Neural progenitor cell (in vitro differentiated cells): ENCODE measurements at regions not wholly inside any gene's neighbourhood (a gene's known extent, or its start where the extent isn't known, plus 50 kb on each side); places are given as distances from the start of the nearest gene placed in this dataset.

Experiments used
- DNase-seq: peaks from one replicate; pipeline ENCODE4 v3.0.0-alpha.2; 2016; ENCODE audit warnings: low spot score
- H2AFZ ChIP-seq: fragments of 200-600 bp; sonication (generic); replicated peaks from 2 replicates; pipeline ENCODE4 v1.6.1; 2016; ENCODE audit warnings: antibody characterized with exemption
- H3F3A ChIP-seq: fragments of 200-600 bp; sonication (generic); 2 replicates; pipeline ENCODE4 v1.6.1; 2016; ENCODE audit warnings: antibody characterized with exemption, low read depth
- H3K27ac ChIP-seq: fragments of 200-600 bp; sonication (generic); 2 replicates; pipeline ENCODE4 v1.5.1; 2016; ENCODE audit warnings: mild to moderate bottlenecking
- H3K27me3 ChIP-seq: fragments of 200-600 bp; sonication (generic); 2 replicates; pipeline ENCODE4 v1.6.1; 2016; ENCODE audit warnings: mild to moderate bottlenecking, moderate library complexity
- H3K36me3 ChIP-seq: fragments of 200-600 bp; sonication (generic); 2 replicates; pipeline ENCODE4 v1.5.1; 2016
- H3K4me1 ChIP-seq: fragments of 200-600 bp; sonication (generic); 2 replicates; pipeline ENCODE4 v1.6.1; 2016; ENCODE audit warnings: mixed run types
- H3K4me2 ChIP-seq: fragments of 200-600 bp; sonication (generic); 2 replicates; pipeline ENCODE4 v1.6.1; 2016
- H3K4me3 ChIP-seq: fragments of 200-600 bp; sonication (generic); 2 replicates; pipeline ENCODE4 v1.5.1; 2016
- H3K79me2 ChIP-seq: fragments of 200-600 bp; sonication (generic); 2 replicates; pipeline ENCODE4 v1.6.1; 2016; ENCODE audit warnings: low read depth
- H3K9ac ChIP-seq: fragments of 200-600 bp; sonication (generic); 2 replicates; pipeline ENCODE4 v1.6.1; 2016
- H3K9me3 ChIP-seq: fragments of 200-600 bp; sonication (generic); 2 replicates; pipeline ENCODE4 v1.5.1; 2016; ENCODE audit warnings: low read depth
- H4K20me1 ChIP-seq: fragments of 200-600 bp; sonication (generic); 2 replicates; pipeline ENCODE4 v1.6.1; 2016; ENCODE audit warnings: low read depth
- H3K27ac Mint-ChIP-seq: 3 replicates; pipeline ENCODE4 v1.8.0; 2021; ENCODE audit warnings: mixed read lengths
- H3K27me3 Mint-ChIP-seq: 2 replicates; pipeline ENCODE4 v1.8.0; 2022; ENCODE audit warnings: low read depth, mild to moderate bottlenecking, inconsistent platforms, moderate library complexity, mixed read lengths; ENCODE audit not compliant: insufficient read depth
- H3K36me3 Mint-ChIP-seq: 3 replicates; pipeline ENCODE4 v1.8.0; 2021; ENCODE audit warnings: mixed read lengths
- H3K4me1 Mint-ChIP-seq: 3 replicates; pipeline ENCODE4 v1.8.0; 2021; ENCODE audit warnings: mixed read lengths
- H3K4me3 Mint-ChIP-seq: 3 replicates; pipeline ENCODE4 v1.8.0; 2021; ENCODE audit warnings: mild to moderate bottlenecking, moderate library complexity, mixed read lengths
- H3K9me3 Mint-ChIP-seq: 3 replicates; pipeline ENCODE4 v1.8.0; 2020; ENCODE audit warnings: mixed read lengths
- CTCF ChIP-seq: fragments of 200-600 bp; sonication (generic); IDR thresholded peaks from 2 replicates; pipeline ENCODE4 v1.5.1; 2017; ENCODE audit warnings: antibody characterized with exemption, mild to moderate bottlenecking
- EZH2 ChIP-seq: fragments of 200-600 bp; sonication (generic); IDR thresholded peaks from 2 replicates; pipeline ENCODE4 v1.6.1; 2017; ENCODE audit warnings: antibody characterized with exemption, mild to moderate bottlenecking, moderate library complexity
- EZH2phosphoT487 ChIP-seq: fragments of 200-600 bp; sonication (generic); IDR thresholded peaks from 2 replicates; pipeline ENCODE4 v1.6.1; 2017; ENCODE audit warnings: antibody characterized with exemption

GRCh38 chr10:131803860-131804425 is 96.9 kb upstream of the PPP2R2D start:
- Mint-ChIP-seq H3K4me1 (peaks cover 14% of the 10 kb centered on the region), H3K4me3 (no peak overlapping the region), H3K9me3 (peaks cover 10% of the 10 kb centered on the region), H3K27ac (no peak overlapping the region), H3K27me3 (peaks cover 3% of the 10 kb centered on the region), H3K36me3 (no peaks in the 10 kb centered on the region)
- Histone ChIP-seq H3K27ac (no peak overlapping the region), H3K79me2 (no peaks in the 10 kb centered on the region), H3K4me1 (peaks cover 10% of the 10 kb centered on the region), H3K9ac (no peak overlapping the region), H3F3A (no peaks in the 10 kb centered on the region), H3K4me3 (no peak overlapping the region), H3K4me2 (no peak overlapping the region), H2AFZ (no peak overlapping the region), H3K9me3 (peaks cover 9% of the 10 kb centered on the region), H4K20me1 (no peaks in the 10 kb centered on the region), H3K27me3 (no peaks in the 10 kb centered on the region), H3K36me3 (no peaks in the 10 kb centered on the region)
- no peak for DNase-seq
- no peak for TF ChIP-seq EZH2
- no peak for TF ChIP-seq CTCF
- no peak for TF ChIP-seq EZH2phosphoT487

GRCh38 chr10:131804551-131805295 is 96.1 kb upstream of the PPP2R2D start:
- no peaks in the 10 kb centered on the region for H3F3A ChIP-seq
- no peak overlapping the region for H3K4me3 Mint-ChIP-seq
- no peak overlapping the region for H3K4me3 ChIP-seq
- H3K27me3 ChIP-seq = no peaks in the 10 kb centered on the region
- H2AFZ ChIP-seq = no peak overlapping the region
- H3K36me3 ChIP-seq = no peaks in the 10 kb centered on the region
- H3K36me3 Mint-ChIP-seq = no peaks in the 10 kb centered on the region
- H3K27ac ChIP-seq = no peak overlapping the region
- H3K79me2 ChIP-seq = no peaks in the 10 kb centered on the region
- H3K9me3 Mint-ChIP-seq = peaks cover 5% of the 10 kb centered on the region
- no peak overlapping the region for H3K4me2 ChIP-seq
- no peaks in the 10 kb centered on the region for H4K20me1 ChIP-seq
- no peak overlapping the region for H3K27ac Mint-ChIP-seq
- H3K9ac ChIP-seq = no peak overlapping the region
- H3K4me1 ChIP-seq = peaks cover 10% of the 10 kb centered on the region
- peaks cover 1% of the 10 kb centered on the region for H3K9me3 ChIP-seq
- no peak for DNase-seq
- H3K4me1 Mint-ChIP-seq = peaks cover 14% of the 10 kb centered on the region
- peaks cover 6% of the 10 kb centered on the region for H3K27me3 Mint-ChIP-seq
- no peak for TF ChIP-seq EZH2
- no peak for TF ChIP-seq CTCF
- no peak for TF ChIP-seq EZH2phosphoT487

GRCh38 chr10:131805696-131806095 is 95.1 kb upstream of the PPP2R2D start:
- H3K27me3 Mint-ChIP-seq = peaks cover 6% of the 10 kb centered on the region
- H3K4me2 ChIP-seq = no peak overlapping the region
- no peak for DNase-seq
- no peak overlapping the region for H3K27ac Mint-ChIP-seq
- peaks cover 10% of the 10 kb centered on the region for H3K4me1 ChIP-seq
- H2AFZ ChIP-seq = no peak overlapping the region
- no peaks in the 10 kb centered on the region for H3F3A ChIP-seq
- no peaks in the 10 kb centered on the region for H3K27me3 ChIP-seq
- no peaks in the 10 kb centered on the region for H4K20me1 ChIP-seq
- H3K9ac ChIP-seq = no peak overlapping the region
- no peaks in the 10 kb centered on the region for H3K79me2 ChIP-seq
- no peak overlapping the region for H3K27ac ChIP-seq
- H3K4me3 Mint-ChIP-seq = no peak overlapping the region
- no peaks in the 10 kb centered on the region for H3K36me3 Mint-ChIP-seq
- H3K36me3 ChIP-seq = no peaks in the 10 kb centered on the region
- no peak overlapping the region for H3K4me3 ChIP-seq
- H3K9me3 Mint-ChIP-seq = no peaks in the 10 kb centered on the region
- TF ChIP-seq EZH2 (no peak), CTCF (no peak), EZH2phosphoT487 (no peak)
- H3K9me3 ChIP-seq = no peaks in the 10 kb centered on the region
- peaks cover 14% of the 10 kb centered on the region for H3K4me1 Mint-ChIP-seq
